GM12878 (cell line): ENCODE measurements at regions not wholly inside any gene's neighbourhood (a gene's known extent, or its start where the extent isn't known, plus 50 kb on each side); places are given as distances from the start of the nearest gene placed in this dataset.

Experiments used
- ATAC-seq: fragments of 200-7000 bp; cut with Tn5 transposase; 3 replicates; pipeline ENCODE4 v1.9.1; 2020; ENCODE audit warnings: mild to moderate bottlenecking, moderate library complexity
- BruUV-seq: library from RNA; stranded (reverse); fragments of 400-500 nt; replicated peaks from 2 replicates; lab custom pipeline; 2021; lab: Mats Ljungman, UMichigan
- CTCF ChIA-PET: fragments of 300-600 bp; sonication (Branson Sonifier 250); formaldehyde crosslinking; extraction: SDS; loops from one replicate; lab custom pipeline; 2021; ENCODE audit warnings: inconsistent platforms; lab: Yijun Ruan, JAX
- POLR2A ChIA-PET: fragments of 350-600 bp; formaldehyde crosslinking; extraction: SDS; loops from one replicate; lab custom pipeline; 2021; ENCODE audit warnings: inconsistent platforms; lab: Charles Lee
- RAD21 ChIA-PET: fragments of 300-600 bp; sonication (Branson Sonifier 250); formaldehyde crosslinking; loops from one replicate; lab custom pipeline; 2023; ENCODE audit warnings: antibody characterized with exemption; ENCODE audit not compliant: unreplicated experiment; lab: Charles Lee
- SMC1A ChIA-PET: fragments of 300-600 bp; sonication (Branson Sonifier 250); formaldehyde crosslinking; loops from one replicate; lab custom pipeline; 2023; ENCODE audit not compliant: unreplicated experiment, uncharacterized antibody; lab: Charles Lee
- DNase-seq: peaks from one replicate; pipeline ENCODE4 v3.0.0-alpha.2; 2011; ENCODE audit warnings: low read depth, low spot score
- FAIRE-seq: peaks from 3 replicates; lab custom pipeline; 2011; peaks lifted over from hg19 to GRCh38; lab: Jason Lieb, UNC
- H2AFZ ChIP-seq: 2 replicates; pipeline ENCODE4 v1.6.0; 2011; ENCODE audit warnings: low read depth, low read length, control low read depth; ENCODE audit not compliant: control insufficient read depth
- H3K27ac ChIP-seq: 2 replicates; pipeline ENCODE4 v1.5.1; 2011; ENCODE audit warnings: control low read depth; ENCODE audit not compliant: control insufficient read depth, insufficient read depth
- H3K27me3 ChIP-seq, 2 experiments: replicated peaks in 1 of 2; 2 replicates each; pipeline versions ENCODE4 v1.6.0 to v1.6.1; 2011; ENCODE audit warnings: low read length in 1 of 2; ENCODE audit not compliant: control insufficient read depth in 2 of 2, insufficient read depth in 2 of 2
- H3K36me3 ChIP-seq, 2 experiments: 2 replicates each; pipeline ENCODE4 v1.5.1; 2011; ENCODE audit warnings: low read length in 1 of 2; ENCODE audit not compliant: control insufficient read depth in 2 of 2, insufficient read depth in 2 of 2
- H3K4me1 ChIP-seq: 2 replicates; pipeline ENCODE4 v1.6.1; 2011; ENCODE audit warnings: mild to moderate bottlenecking, low read length, moderate library complexity, mixed read lengths; ENCODE audit not compliant: control insufficient read depth, insufficient read depth
- H3K4me2 ChIP-seq: 2 replicates; pipeline ENCODE4 v1.6.0; 2011; ENCODE audit warnings: control low read depth; ENCODE audit not compliant: control insufficient read depth, insufficient read depth
- H3K4me3 ChIP-seq: fragments of 200-600 bp; sonication (generic); 2 replicates; pipeline ENCODE4 v1.5.1; 2016
- H3K79me2 ChIP-seq: 2 replicates; pipeline ENCODE4 v1.6.0; 2011; ENCODE audit warnings: low read length; ENCODE audit not compliant: control insufficient read depth, insufficient read depth
- H3K9ac ChIP-seq: 2 replicates; pipeline ENCODE4 v1.8.0; 2011; ENCODE audit warnings: low read length, control low read depth, mixed read lengths; ENCODE audit not compliant: control insufficient read depth, insufficient read depth
- H3K9me3 ChIP-seq: replicated peaks from 3 replicates; pipeline ENCODE4 v1.5.1; 2011; ENCODE audit warnings: mild to moderate bottlenecking, low read length; ENCODE audit not compliant: control insufficient read depth, insufficient read depth
- H4K20me1 ChIP-seq: 2 replicates; pipeline ENCODE4 v1.6.0; 2011; ENCODE audit not compliant: control insufficient read depth, insufficient read depth
- BCL11A ChIP-seq: IDR thresholded peaks from 2 replicates; pipeline ENCODE4 v1.6.1; 2011; ENCODE audit warnings: low read depth, low read length
- IKZF2 ChIP-seq, 2 experiments: fragments of 450-650 bp; IDR thresholded peaks; 2 replicates each; pipeline ENCODE4 v1.6.1; 2017; ENCODE audit warnings: mild to moderate bottlenecking in 2 of 2, moderate library complexity in 2 of 2
- IRF4 ChIP-seq: IDR thresholded peaks from 2 replicates; pipeline ENCODE4 v1.6.1; 2011; ENCODE audit warnings: low read depth, low read length
- MEF2A ChIP-seq: IDR thresholded peaks from 2 replicates; pipeline ENCODE4 v1.6.1; 2011; ENCODE audit warnings: low read depth, mild to moderate bottlenecking, low read length, moderate library complexity; ENCODE audit not compliant: insufficient read depth
- NBN ChIP-seq: fragments of 450-650 bp; IDR thresholded peaks from 2 replicates; pipeline ENCODE4 v1.6.1; 2016
- NFIC ChIP-seq: IDR thresholded peaks from 2 replicates; pipeline ENCODE4 v1.6.1; 2012; ENCODE audit warnings: low read depth, mild to moderate bottlenecking, inconsistent platforms, low read length, moderate library complexity
- NR2C1 ChIP-seq: fragments of 450-650 bp; IDR thresholded peaks from 2 replicates; pipeline ENCODE4 v1.6.1; 2017; ENCODE audit warnings: antibody characterized with exemption, mild to moderate bottlenecking, moderate library complexity
- NR2F1 ChIP-seq: fragments of 450-650 bp; conservative IDR thresholded peaks from 2 replicates; pipeline ENCODE4 v1.6.1; 2017; ENCODE audit warnings: mild to moderate bottlenecking
- PBX3 ChIP-seq: IDR thresholded peaks from 2 replicates; pipeline ENCODE4 v1.6.1; 2011; ENCODE audit warnings: mild to moderate bottlenecking, low read depth, low read length, moderate library complexity; ENCODE audit not compliant: insufficient replicate concordance
- PKNOX1 ChIP-seq: fragments of 450-650 bp; IDR thresholded peaks from 2 replicates; pipeline ENCODE4 v1.6.1; 2016; ENCODE audit warnings: mild to moderate bottlenecking
- RAD21 ChIP-seq: IDR thresholded peaks from 2 replicates; pipeline ENCODE4 v1.6.1; 2011; ENCODE audit warnings: mild to moderate bottlenecking, low read depth, low read length, moderate library complexity; ENCODE audit not compliant: insufficient read depth
- REST ChIP-seq: IDR thresholded peaks from 2 replicates; pipeline ENCODE4 v1.6.1; 2012; ENCODE audit warnings: mild to moderate bottlenecking, low read depth, low read length
- RFX5 ChIP-seq: IDR thresholded peaks from 2 replicates; pipeline ENCODE4 v1.6.1; 2011; ENCODE audit warnings: low read depth, low read length, improper control_type of control experiment
- SMARCA5 ChIP-seq: fragments of 450-650 bp; IDR thresholded peaks from 2 replicates; pipeline ENCODE4 v1.6.1; 2017; ENCODE audit warnings: mild to moderate bottlenecking
- SUZ12 ChIP-seq: fragments of 200-600 bp; sonication (generic); IDR thresholded peaks from one replicate; pipeline ENCODE4 v1.6.1; 2018; ENCODE audit warnings: antibody characterized with exemption, mild to moderate bottlenecking; ENCODE audit not compliant: unreplicated experiment
- ZNF274 ChIP-seq: IDR thresholded peaks from one replicate; pipeline ENCODE4 v1.8.0; 2011; ENCODE audit not compliant: insufficient read length, insufficient read depth
- in situ Hi-C: fragments of 300-500 bp; cut with MboI; formaldehyde crosslinking; loops from 9 replicates; pipeline ENCODE4 v1.14.3; 2018; ENCODE audit warnings: mixed read lengths
- intact Hi-C: fragments of 100-400 bp; cut with micrococcal nuclease; formaldehyde crosslinking; loops from one replicate; pipeline ENCODE4 v1.14.2; 2022; ENCODE audit not compliant: unreplicated experiment

- Histone ChIP-seq H3K9me3 (no peaks in the 10 kb centered on the region), H3K4me1 (no peaks in the 10 kb centered on the region), H3K36me3 (no peaks in the 10 kb centered on the region), H3K4me3 (no peak overlapping the region), H3K4me2 (no peak overlapping the region), H3K79me2 (no peaks in the 10 kb centered on the region), H3K27me3 (no peaks in the 10 kb centered on the region), H4K20me1 (no peaks in the 10 kb centered on the region), H2AFZ (no peak overlapping the region), H3K9ac (no peak overlapping the region), H3K27ac (no peak overlapping the region)
- BruUV-seq: no TSS peak
- RAD21 ChIA-PET: no interaction called here
- in situ Hi-C loops: no loop called here
- ATAC-seq: no peak
- CTCF ChIA-PET: no interaction called here
- no peak for FAIRE-seq
- DNase-seq: no peak
- SMC1A ChIA-PET: no interaction called here
- intact Hi-C loops: no loop called here
- TF ChIP-seq BCL11A (no peak), IRF4 (no peak), NR2F1 (no peak), NFIC (no peak), MEF2A (no peak), REST (no peak), IKZF2 (IDR thresholded peaks at IDR 0.05) (no peak), SUZ12 (no peak), PKNOX1 (no peak), RFX5 (no peak), NBN (no peak), PBX3 (no peak), NR2C1 (no peak), SMARCA5 (no peak), RAD21 (no peak), ZNF274 (no peak)
- POLR2A ChIA-PET: no interaction called here
Measured at GRCh38 chr6:141269684-141270083, 863.0 kb upstream of the GJE1 start.
